PC-9 (cell line): ENCODE measurements at regions not wholly inside any gene's neighbourhood (a gene's known extent, or its start where the extent isn't known, plus 50 kb on each side); places are given as distances from the start of the nearest gene placed in this dataset.
"Not testable (repeated sequence)": the region's sequence is repeated elsewhere in the genome, so short reads cannot be mapped to it uniquely, and the experiment has no call there.

Experiments
- BruUV-seq: library from RNA; stranded (reverse); fragments of 400-500 nt; replicated peaks from 2 replicates; lab custom pipeline; 2021; lab: Mats Ljungman, UMichigan
- CTCF ChIA-PET: fragments of 300-600 bp; sonication (Branson Sonifier 250); formaldehyde crosslinking; loops from one replicate; lab custom pipeline; 2022; ENCODE audit warnings: antibody characterized with exemption; lab: Charles Lee
- POLR2A ChIA-PET: fragments of 300-600 bp; sonication (Branson Sonifier 250); formaldehyde crosslinking; loops from one replicate; lab custom pipeline; 2022; ENCODE audit warnings: antibody characterized with exemption; ENCODE audit not compliant: unreplicated experiment; lab: Charles Lee
- DNase-seq, 2 experiments: peaks; one replicate each; pipeline versions ENCODE4 v3.0.0 to v3.0.0-alpha.2; 2015 to 2022; ENCODE audit warnings: mixed read lengths in 1 of 2
- H2AFZ ChIP-seq: fragments of 200-600 bp; sonication (generic); 2 replicates; pipeline ENCODE4 v1.8.1; 2017; ENCODE audit warnings: antibody characterized with exemption
- H3F3A ChIP-seq: fragments of 200-600 bp; sonication (generic); 2 replicates; pipeline ENCODE4 v1.8.1; 2017; ENCODE audit warnings: antibody characterized with exemption, mild to moderate bottlenecking, low read depth; ENCODE audit not compliant: insufficient read depth
- H3K27ac ChIP-seq: fragments of 200-600 bp; sonication (generic); 2 replicates; pipeline ENCODE4 v1.6.1; 2016; ENCODE audit warnings: mixed run types
- H3K27me3 ChIP-seq: fragments of 200-600 bp; sonication (generic); 2 replicates; pipeline ENCODE4 v1.6.1; 2016; ENCODE audit warnings: low read depth, mixed run types; ENCODE audit not compliant: insufficient read depth
- H3K36me3 ChIP-seq: fragments of 200-600 bp; sonication (generic); 2 replicates; pipeline ENCODE4 v1.6.1; 2016; ENCODE audit warnings: low read depth, mixed run types
- H3K4me1 ChIP-seq: fragments of 200-600 bp; sonication (generic); replicated peaks from 2 replicates; pipeline ENCODE4 v1.6.1; 2016; ENCODE audit warnings: mixed run types; ENCODE audit not compliant: insufficient read depth
- H3K4me2 ChIP-seq: fragments of 200-600 bp; sonication (generic); 2 replicates; pipeline ENCODE4 v1.6.1; 2017; ENCODE audit warnings: mixed run types
- H3K4me3 ChIP-seq: fragments of 200-600 bp; sonication (generic); 2 replicates; pipeline ENCODE4 v1.6.1; 2016; ENCODE audit warnings: mixed run types
- H3K79me2 ChIP-seq: fragments of 200-600 bp; sonication (generic); 2 replicates; pipeline ENCODE4 v1.6.1; 2017; ENCODE audit warnings: low read depth, mixed run types
- H3K9me2 ChIP-seq: fragments of 200-600 bp; sonication (generic); 2 replicates; pipeline ENCODE4 v1.8.1; 2017; ENCODE audit warnings: mild to moderate bottlenecking; ENCODE audit not compliant: insufficient read depth
- H3K9me3 ChIP-seq: fragments of 200-600 bp; sonication (generic); 2 replicates; pipeline ENCODE4 v1.8.1; 2016; ENCODE audit warnings: low read depth; ENCODE audit not compliant: insufficient read depth
- H4K20me1 ChIP-seq: fragments of 200-600 bp; sonication (generic); 2 replicates; pipeline ENCODE4 v1.8.1; 2017; ENCODE audit not compliant: insufficient read depth
- CTCF ChIP-seq: fragments of 200-600 bp; sonication (generic); conservative IDR thresholded peaks from 2 replicates; pipeline ENCODE4 v1.6.1; 2017; ENCODE audit warnings: mixed run types, antibody characterized with exemption, mild to moderate bottlenecking, moderate library complexity
- EZH2 ChIP-seq: fragments of 200-600 bp; sonication (generic); IDR thresholded peaks from 2 replicates; pipeline ENCODE4 v1.8.0; 2017; ENCODE audit warnings: antibody characterized with exemption, low read depth
- intact Hi-C: fragments of 100-400 bp; cut with micrococcal nuclease; formaldehyde crosslinking; loops from one replicate; pipeline ENCODE4 v1.10.0; 2022; ENCODE audit not compliant: unreplicated experiment

GRCh38 chr6:21731411-21732031 is 138.0 kb downstream of the SOX4 start:
- H3F3A ChIP-seq = peaks cover 27% of the 10 kb centered on the region
- ChIA-PET POLR2A (interaction anchor here (0.6 to 1.0 kb wide), 5 partner anchors 21 to 511 kb away, joined by 3 to 8 read pairs (median 5); no protein-coding TSS in a partner anchor), CTCF (no interaction called here)
- H3K9me3 ChIP-seq = no peaks in the 10 kb centered on the region
- H3K4me1 ChIP-seq = peaks cover 43% of the 10 kb centered on the region
- no peak overlapping the region for H2AFZ ChIP-seq
- H3K9me2 ChIP-seq = no peaks in the 10 kb centered on the region; the same call in 1 of the 2 replicates
- no peaks in the 10 kb centered on the region for H3K36me3 ChIP-seq
- peak overlapping the region; percentile 63 for H3K27ac ChIP-seq
- H3K4me3 ChIP-seq = no peak overlapping the region
- peak overlapping the region; percentile 41 for H3K4me2 ChIP-seq
- H4K20me1 ChIP-seq = no peaks in the 10 kb centered on the region
- peak; percentile 68 to 95 for DNase-seq
- TF ChIP-seq EZH2 (no peak), CTCF (no peak)
- no peaks in the 10 kb centered on the region for H3K27me3 ChIP-seq
- no peaks in the 10 kb centered on the region for H3K79me2 ChIP-seq
- no TSS peak for BruUV-seq
- intact Hi-C loops = loop anchor here (1.0 to 10.0 kb wide), 9 partner anchors 21 to 1163 kb away; no protein-coding TSS in a partner anchor

GRCh38 chr6:21732032-21732730 is 138.6 kb downstream of the SOX4 start:
- H3K9me3 ChIP-seq, DNase-seq, H3K4me3 ChIP-seq, H3K79me2 ChIP-seq, H3K27me3 ChIP-seq, H2AFZ ChIP-seq, H4K20me1 ChIP-seq, H3K36me3 ChIP-seq, H3K9me2 ChIP-seq, BruUV-seq: not testable (repeated sequence)
- Histone ChIP-seq H3K27ac (peak overlapping the region; percentile 63), H3K4me2 (peak overlapping the region; percentile 41), H3F3A (peaks cover 27% of the 10 kb centered on the region), H3K4me1 (peaks cover 45% of the 10 kb centered on the region)
- intact Hi-C loops = loop anchor here (5.0 to 10.0 kb wide), 6 partner anchors 70 to 1163 kb away; no protein-coding TSS in a partner anchor
- ChIA-PET CTCF (interaction anchor here (0.6 kb wide), 1 partner anchor 854 kb away, joined by 3 read pairs; no protein-coding TSS in a partner anchor), POLR2A (interaction anchor here (0.6 to 0.7 kb wide), 2 partner anchors 138 to 710 kb away, joined by 4 to 6 read pairs; no protein-coding TSS in a partner anchor)

GRCh38 chr6:21732731-21733130 is 139.2 kb downstream of the SOX4 start:
- Histone ChIP-seq H3K27ac (peak overlapping the region; percentile 63), H3K4me2 (peak overlapping the region; percentile 41), H3K4me3 (no peak overlapping the region), H3F3A (peaks cover 29% of the 10 kb centered on the region), H3K79me2 (no peaks in the 10 kb centered on the region), H3K4me1 (peaks cover 51% of the 10 kb centered on the region), H3K9me2 (no peaks in the 10 kb centered on the region), H2AFZ (no peak overlapping the region), H3K9me3 (no peaks in the 10 kb centered on the region), H3K36me3 (no peaks in the 10 kb centered on the region), H4K20me1 (no peaks in the 10 kb centered on the region), H3K27me3 (no peaks in the 10 kb centered on the region)
- BruUV-seq = no TSS peak
- TF ChIP-seq CTCF = no peak
- no peak for TF ChIP-seq EZH2
- DNase-seq = peak in 1 of 2 experiments; percentile 35
- intact Hi-C loops = loop anchor here (5.0 to 10.0 kb wide), 6 partner anchors 70 to 1162 kb away; no protein-coding TSS in a partner anchor
- CTCF ChIA-PET = interaction anchor here (0.6 to 0.7 kb wide), 2 partner anchors 139 to 855 kb away, joined by 3 read pairs; partner anchors contain the start of gene SOX4
- POLR2A ChIA-PET = interaction anchor here (0.6 to 0.7 kb wide), 2 partner anchors 138 to 710 kb away, joined by 4 to 6 read pairs; no protein-coding TSS in a partner anchor
